ENCODE measurements at regions not wholly inside any gene's neighbourhood (a gene's known extent, or its start where the extent isn't known, plus 50 kb on each side); places are given as distances from the start of the nearest gene placed in this dataset.

GRCh38 chr13:93058301-93058700 lies 168.3 kb upstream of the GPC6 start:
- Histone ChIP-seq H3K4me2 (ENCODE audit: low read depth, low read length, poor library complexity, severe bottlenecking) (no peak overlapping the region), H3K4me3 (ENCODE audit: low read length) (no peak overlapping the region), H3K9me3 (ENCODE audit: low read length) (peaks cover 29% of the 10 kb centered on the region), H3K36me3 (ENCODE audit: insufficient read depth, low read length) (no peaks in the 10 kb centered on the region), H3K9ac (ENCODE audit: low read length) (no peak overlapping the region), H3K27ac (ENCODE audit: low read length) (no peak overlapping the region), H3K4me1 (ENCODE audit: low read length) (no peaks in the 10 kb centered on the region), H3K79me2 (ENCODE audit: low read length) (no peaks in the 10 kb centered on the region), H3K9me2 (replicated peaks; ENCODE audit: insufficient read depth, low read length) (no peaks in the 10 kb centered on the region), H4K20me1 (ENCODE audit: insufficient read depth, low read depth, low read length) (no peaks in the 10 kb centered on the region), H2AFZ (ENCODE audit: low read length) (no peak overlapping the region), H3K27me3 (ENCODE audit: low read length) (no peaks in the 10 kb centered on the region)
- no peak for DNase-seq

- Histone ChIP-seq H3K9ac (ENCODE audit: low read length) (no peak overlapping the region), H3K4me2 (ENCODE audit: low read depth, low read length, poor library complexity, severe bottlenecking) (no peak overlapping the region), H3K4me3 (ENCODE audit: low read length) (no peak overlapping the region), H3K27ac (ENCODE audit: low read length) (no peak overlapping the region), H4K20me1 (ENCODE audit: insufficient read depth, low read depth, low read length) (no peaks in the 10 kb centered on the region), H3K79me2 (ENCODE audit: low read length) (no peaks in the 10 kb centered on the region), H3K9me2 (replicated peaks; ENCODE audit: insufficient read depth, low read length) (no peaks in the 10 kb centered on the region), H3K9me3 (ENCODE audit: low read length) (peaks cover 29% of the 10 kb centered on the region), H3K4me1 (ENCODE audit: low read length) (no peaks in the 10 kb centered on the region), H3K27me3 (ENCODE audit: low read length) (no peaks in the 10 kb centered on the region), H3K36me3 (ENCODE audit: insufficient read depth, low read length) (no peaks in the 10 kb centered on the region), H2AFZ (ENCODE audit: low read length) (no peak overlapping the region)
- no peak for DNase-seq
These were observed 166.5 kb upstream of the GPC6 start for GRCh38 chr13:93060144-93060543.

- H3K4me3 ChIP-seq (ENCODE audit: low read length) = no peak overlapping the region
- H3K27ac ChIP-seq (ENCODE audit: low read length) = no peak overlapping the region
- no peaks in the 10 kb centered on the region for H3K4me1 ChIP-seq (ENCODE audit: low read length)
- no peak overlapping the region for H3K4me2 ChIP-seq (ENCODE audit: low read depth, low read length, poor library complexity, severe bottlenecking)
- H3K9me3 ChIP-seq (ENCODE audit: low read length) = peaks cover 6% of the 10 kb centered on the region
- H4K20me1 ChIP-seq (ENCODE audit: insufficient read depth, low read depth, low read length) = no peaks in the 10 kb centered on the region
- H3K27me3 ChIP-seq (ENCODE audit: low read length) = no peaks in the 10 kb centered on the region
- no peak overlapping the region for H2AFZ ChIP-seq (ENCODE audit: low read length)
- no peaks in the 10 kb centered on the region for H3K79me2 ChIP-seq (ENCODE audit: low read length)
- DNase-seq = no peak
- H3K9me2 ChIP-seq (replicated peaks; ENCODE audit: insufficient read depth, low read length) = no peaks in the 10 kb centered on the region
- no peak overlapping the region for H3K9ac ChIP-seq (ENCODE audit: low read length)
- H3K36me3 ChIP-seq (ENCODE audit: insufficient read depth, low read length) = no peaks in the 10 kb centered on the region
These were observed 160.4 kb upstream of the GPC6 start for GRCh38 chr13:93066187-93066586.

GRCh38 chr13:93079294-93079693 lies 147.3 kb upstream of the GPC6 start:
- Histone ChIP-seq H2AFZ (ENCODE audit: low read length) (no peak overlapping the region), H3K27me3 (ENCODE audit: low read length) (no peaks in the 10 kb centered on the region), H3K4me2 (ENCODE audit: low read depth, low read length, poor library complexity, severe bottlenecking) (no peak overlapping the region), H3K9me3 (ENCODE audit: low read length) (peaks cover 18% of the 10 kb centered on the region), H3K36me3 (ENCODE audit: insufficient read depth, low read length) (no peaks in the 10 kb centered on the region), H3K27ac (ENCODE audit: low read length) (no peak overlapping the region), H3K9ac (ENCODE audit: low read length) (no peak overlapping the region), H3K4me1 (ENCODE audit: low read length) (no peaks in the 10 kb centered on the region), H4K20me1 (ENCODE audit: insufficient read depth, low read depth, low read length) (no peaks in the 10 kb centered on the region), H3K4me3 (ENCODE audit: low read length) (no peak overlapping the region), H3K9me2 (replicated peaks; ENCODE audit: insufficient read depth, low read length) (no peaks in the 10 kb centered on the region), H3K79me2 (ENCODE audit: low read length) (no peaks in the 10 kb centered on the region)
- DNase-seq = no peak

GRCh38 chr13:93080166-93080565 lies 146.4 kb upstream of the GPC6 start:
- H2AFZ ChIP-seq (ENCODE audit: low read length) = no peak overlapping the region
- H3K9ac ChIP-seq (ENCODE audit: low read length) = no peak overlapping the region
- no peaks in the 10 kb centered on the region for H3K9me2 ChIP-seq (replicated peaks; ENCODE audit: insufficient read depth, low read length)
- no peaks in the 10 kb centered on the region for H4K20me1 ChIP-seq (ENCODE audit: insufficient read depth, low read depth, low read length)
- no peak for DNase-seq
- no peak overlapping the region for H3K27ac ChIP-seq (ENCODE audit: low read length)
- H3K79me2 ChIP-seq (ENCODE audit: low read length) = no peaks in the 10 kb centered on the region
- peaks cover 18% of the 10 kb centered on the region for H3K9me3 ChIP-seq (ENCODE audit: low read length)
- no peaks in the 10 kb centered on the region for H3K36me3 ChIP-seq (ENCODE audit: insufficient read depth, low read length)
- H3K4me2 ChIP-seq (ENCODE audit: low read depth, low read length, poor library complexity, severe bottlenecking) = no peak overlapping the region
- no peaks in the 10 kb centered on the region for H3K4me1 ChIP-seq (ENCODE audit: low read length)
- no peak overlapping the region for H3K4me3 ChIP-seq (ENCODE audit: low read length)
- no peaks in the 10 kb centered on the region for H3K27me3 ChIP-seq (ENCODE audit: low read length)

GRCh38 chr13:93080587-93080986 lies 146.0 kb upstream of the GPC6 start:
- Histone ChIP-seq H3K4me2 (ENCODE audit: low read depth, low read length, poor library complexity, severe bottlenecking) (no peak overlapping the region), H3K27ac (ENCODE audit: low read length) (no peak overlapping the region), H3K4me1 (ENCODE audit: low read length) (no peaks in the 10 kb centered on the region), H2AFZ (ENCODE audit: low read length) (no peak overlapping the region), H3K9me2 (replicated peaks; ENCODE audit: insufficient read depth, low read length) (no peaks in the 10 kb centered on the region), H3K9me3 (ENCODE audit: low read length) (peaks cover 20% of the 10 kb centered on the region), H3K27me3 (ENCODE audit: low read length) (no peaks in the 10 kb centered on the region), H3K9ac (ENCODE audit: low read length) (no peak overlapping the region), H4K20me1 (ENCODE audit: insufficient read depth, low read depth, low read length) (no peaks in the 10 kb centered on the region), H3K36me3 (ENCODE audit: insufficient read depth, low read length) (no peaks in the 10 kb centered on the region), H3K4me3 (ENCODE audit: low read length) (no peak overlapping the region), H3K79me2 (ENCODE audit: low read length) (no peaks in the 10 kb centered on the region)
- DNase-seq = no peak

GRCh38 chr13:93086329-93086728 lies 140.3 kb upstream of the GPC6 start:
- no peak overlapping the region for H3K9ac ChIP-seq (ENCODE audit: low read length)
- H3K79me2 ChIP-seq (ENCODE audit: low read length) = no peaks in the 10 kb centered on the region
- no peak overlapping the region for H3K4me3 ChIP-seq (ENCODE audit: low read length)
- no peaks in the 10 kb centered on the region for H3K27me3 ChIP-seq (ENCODE audit: low read length)
- DNase-seq = no peak
- H3K9me2 ChIP-seq (replicated peaks; ENCODE audit: insufficient read depth, low read length) = no peaks in the 10 kb centered on the region
- no peak overlapping the region for H2AFZ ChIP-seq (ENCODE audit: low read length)
- no peak overlapping the region for H3K27ac ChIP-seq (ENCODE audit: low read length)
- H3K36me3 ChIP-seq (ENCODE audit: insufficient read depth, low read length) = no peaks in the 10 kb centered on the region
- no peaks in the 10 kb centered on the region for H4K20me1 ChIP-seq (ENCODE audit: insufficient read depth, low read depth, low read length)
- H3K9me3 ChIP-seq (ENCODE audit: low read length) = peaks cover 17% of the 10 kb centered on the region; the same call in 1 of the 2 replicates
- no peak overlapping the region for H3K4me2 ChIP-seq (ENCODE audit: low read depth, low read length, poor library complexity, severe bottlenecking)
- no peaks in the 10 kb centered on the region for H3K4me1 ChIP-seq (ENCODE audit: low read length)

GRCh38 chr13:93098972-93099371 lies 127.6 kb upstream of the GPC6 start:
- Histone ChIP-seq H3K9me3 (ENCODE audit: low read length) (peaks cover 31% of the 10 kb centered on the region), H3K4me2 (ENCODE audit: low read depth, low read length, poor library complexity, severe bottlenecking) (no peak overlapping the region), H3K4me3 (ENCODE audit: low read length) (no peak overlapping the region), H2AFZ (ENCODE audit: low read length) (no peak overlapping the region), H4K20me1 (ENCODE audit: insufficient read depth, low read depth, low read length) (no peaks in the 10 kb centered on the region), H3K9ac (ENCODE audit: low read length) (no peak overlapping the region), H3K79me2 (ENCODE audit: low read length) (no peaks in the 10 kb centered on the region), H3K27me3 (ENCODE audit: low read length) (no peaks in the 10 kb centered on the region), H3K4me1 (ENCODE audit: low read length) (no peaks in the 10 kb centered on the region), H3K9me2 (replicated peaks; ENCODE audit: insufficient read depth, low read length) (no peaks in the 10 kb centered on the region), H3K36me3 (ENCODE audit: insufficient read depth, low read length) (no peaks in the 10 kb centered on the region), H3K27ac (ENCODE audit: low read length) (no peak overlapping the region)
- DNase-seq = no peak

- no peak overlapping the region for H2AFZ ChIP-seq (ENCODE audit: low read length)
- H3K9ac ChIP-seq (ENCODE audit: low read length) = no peak overlapping the region
- DNase-seq = no peak
- no peak overlapping the region for H3K4me3 ChIP-seq (ENCODE audit: low read length)
- no peaks in the 10 kb centered on the region for H3K4me1 ChIP-seq (ENCODE audit: low read length)
- H3K9me2 ChIP-seq (replicated peaks; ENCODE audit: insufficient read depth, low read length) = no peaks in the 10 kb centered on the region
- H3K79me2 ChIP-seq (ENCODE audit: low read length) = no peaks in the 10 kb centered on the region
- peaks cover 20% of the 10 kb centered on the region for H3K9me3 ChIP-seq (ENCODE audit: low read length)
- H3K36me3 ChIP-seq (ENCODE audit: insufficient read depth, low read length) = no peaks in the 10 kb centered on the region
- H3K4me2 ChIP-seq (ENCODE audit: low read depth, low read length, poor library complexity, severe bottlenecking) = no peak overlapping the region
- no peaks in the 10 kb centered on the region for H4K20me1 ChIP-seq (ENCODE audit: insufficient read depth, low read depth, low read length)
- no peak overlapping the region for H3K27ac ChIP-seq (ENCODE audit: low read length)
- H3K27me3 ChIP-seq (ENCODE audit: low read length) = no peaks in the 10 kb centered on the region
These were observed 125.3 kb upstream of the GPC6 start for GRCh38 chr13:93101226-93101734.
